Pancreas (tissue), 10 donors: ENCODE measurements at regions not wholly inside any gene's neighbourhood (a gene's known extent, or its start where the extent isn't known, plus 50 kb on each side); places are given as distances from the start of the nearest gene placed in this dataset.

Experiments
- ATAC-seq, 4 donors: fragments of 200-7000 bp; cut with Tn5 transposase; one replicate each; pipeline versions ENCODE4 v1.8.0 to v1.9.1; 2020; ENCODE audit warnings: mild to moderate bottlenecking in 4 of 4, moderate library complexity in 4 of 4
- DNase-seq, 6 donors: peaks; one replicate each; pipeline ENCODE4 v3.0.0-alpha.2; 2020
- FAIRE-seq: peaks from 2 replicates; lab custom pipeline; 2012; peaks lifted over from hg19 to GRCh38; lab: Jason Lieb, UNC
- H3K27ac ChIP-seq, 4 donors: fragments of 200-600 bp; sonication (generic); 1 replicate in 3 of 4; 2 replicates in 1 of 4; pipeline versions ENCODE4 v1.5.0 to v1.8.0; 2020
- H3K27me3 ChIP-seq, 4 donors: fragments of 200-600 bp; one replicate each; pipeline ENCODE4 v1.8.0; 2021
- H3K36me3 ChIP-seq, 3 donors: fragments of 200-600 bp; sonication (generic) in 1 of 3; one replicate each; pipeline versions ENCODE4 v1.5.0 to v1.8.0; 2020 to 2021
- H3K4me1 ChIP-seq, 3 donors: fragments of 200-600 bp; one replicate each; pipeline ENCODE4 v1.8.0; 2021
- H3K4me3 ChIP-seq, 4 donors: fragments of 200-600 bp; sonication (generic) in 2 of 4; one replicate each; pipeline versions ENCODE4 v1.5.0 to v1.8.0; 2020 to 2021
- H3K9me3 ChIP-seq, 4 donors: fragments of 200-600 bp; one replicate each; pipeline ENCODE4 v1.8.0; 2021
- CTCF ChIP-seq, 4 donors: fragments of 200-600 bp; sonication (generic) in 3 of 4; IDR thresholded peaks; one replicate each; pipeline versions ENCODE4 v1.5.0 to v1.8.0; 2021; ENCODE audit warnings: antibody characterized with exemption in 4 of 4
- WGBS, 2 donors: extraction: QIAGEN DNeasy Blood & Tissue Kit; methylation state at CpG; one replicate each; pipeline ENCODE4 v1.1.7; 2013; 5-methylcytosine and 5-hydroxymethylcytosine counted together
- intact Hi-C, 3 donors: fragments of 100-400 bp; cut with DNase I; formaldehyde crosslinking; loops; one replicate each; pipeline versions ENCODE4 v1.11.1 to v1.14.2; 2022
- donor health status: healthy with polysubstance abuse.
- donor health status: DM: no; HTN: no; CAD: no; lungs with moderate emphysema.
- donor health status: DM: no; HTN: no; CAD: no.
- donor health status: control.
- donor health status: control.
- donor health status: Bipolar disorder and iron deficiency.
- donor health status: DM: yes; HTN: yes; CAD: no.
- donor health status: DM: no; HTN: no; CAD: no.
- donor health status: DM: no; HTN: no; CAD: no.
- donor health status: DM: yes; HTN: yes; CAD: no.

- no peaks in the 10 kb centered on the region for H3K36me3 ChIP-seq
- no peaks in the 10 kb centered on the region for H3K4me1 ChIP-seq
- intact Hi-C loops, result no loop called here
- TF ChIP-seq CTCF (IDR thresholded peaks at IDR 0.05), result no peak
- no peak for DNase-seq
- H3K4me3 ChIP-seq, result no peak overlapping the region
- no peaks in the 10 kb centered on the region for H3K27me3 ChIP-seq
- FAIRE-seq, result no peak
- H3K9me3 ChIP-seq, result no peaks in the 10 kb centered on the region
- H3K27ac ChIP-seq, result no peak overlapping the region
- WGBS, 2 donors, result 69 to 78% methylated on average over 2 of the region's 2 CpGs
- ATAC-seq, result no peak
Observed at GRCh38 chr7:115578576-115578975, 452.0 kb downstream of the TFEC start.

- TF ChIP-seq CTCF (IDR thresholded peaks at IDR 0.05), result no peak
- Histone ChIP-seq H3K4me3 (no peak overlapping the region), H3K36me3 (no peaks in the 10 kb centered on the region), H3K4me1 (no peaks in the 10 kb centered on the region), H3K9me3 (no peaks in the 10 kb centered on the region), H3K27ac (no peak overlapping the region), H3K27me3 (no peaks in the 10 kb centered on the region)
- intact Hi-C loops, result no loop called here
- no peak for DNase-seq
- 66 to 75% methylated on average over 6 of the region's 6 CpGs for whole genome bisulfite sequencing, 2 donors
- no peak for ATAC-seq
- no peak for FAIRE-seq
Observed at GRCh38 chr7:115574681-115575291, 455.8 kb downstream of the TFEC start.

- Histone ChIP-seq H3K27ac (no peak overlapping the region), H3K4me1 (no peaks in the 10 kb centered on the region), H3K9me3 (no peaks in the 10 kb centered on the region), H3K4me3 (no peak overlapping the region), H3K36me3 (no peaks in the 10 kb centered on the region), H3K27me3 (no peaks in the 10 kb centered on the region)
- no peak for ATAC-seq
- DNase-seq, result no peak
- TF ChIP-seq CTCF (IDR thresholded peaks at IDR 0.05), result no peak
- intact Hi-C loops, result no loop called here
- FAIRE-seq, result no peak
- 82 to 85% methylated on average over 1 of the region's 1 CpG for WGBS, 2 donors
Observed at GRCh38 chr7:115572111-115572510, 458.5 kb downstream of the TFEC start.

- Histone ChIP-seq H3K4me1 (no peaks in the 10 kb centered on the region), H3K36me3 (no peaks in the 10 kb centered on the region), H3K9me3 (no peaks in the 10 kb centered on the region), H3K27ac (no peak overlapping the region), H3K4me3 (no peak overlapping the region), H3K27me3 (no peaks in the 10 kb centered on the region)
- intact Hi-C loops, result no loop called here
- DNase-seq (no peak), FAIRE-seq (no peak), ATAC-seq (no peak)
- WGBS, 2 donors, result 72 to 79% methylated on average over 9 of the region's 9 CpGs
- TF ChIP-seq CTCF (IDR thresholded peaks at IDR 0.05), result no peak
Observed at GRCh38 chr7:115561335-115562110, 469.0 kb downstream of the TFEC start.

GRCh38 chr7:115559877-115560276 lies 470.7 kb downstream of the TFEC start:
- Histone ChIP-seq H3K9me3 (no peaks in the 10 kb centered on the region), H3K27ac (no peak overlapping the region), H3K4me3 (no peak overlapping the region), H3K4me1 (no peaks in the 10 kb centered on the region), H3K36me3 (no peaks in the 10 kb centered on the region), H3K27me3 (no peaks in the 10 kb centered on the region)
- DNase-seq (no peak), FAIRE-seq (no peak), ATAC-seq (no peak)
- no peak for TF ChIP-seq CTCF (IDR thresholded peaks at IDR 0.05)
- 67 to 69% methylated on average over 1 of the region's 1 CpG for WGBS, 2 donors
- intact Hi-C loops, result no loop called here
